ENCODE measurements at regions not wholly inside any gene's neighbourhood (a gene's known extent, or its start where the extent isn't known, plus 50 kb on each side); places are given as distances from the start of the nearest gene placed in this dataset.

DNA sequence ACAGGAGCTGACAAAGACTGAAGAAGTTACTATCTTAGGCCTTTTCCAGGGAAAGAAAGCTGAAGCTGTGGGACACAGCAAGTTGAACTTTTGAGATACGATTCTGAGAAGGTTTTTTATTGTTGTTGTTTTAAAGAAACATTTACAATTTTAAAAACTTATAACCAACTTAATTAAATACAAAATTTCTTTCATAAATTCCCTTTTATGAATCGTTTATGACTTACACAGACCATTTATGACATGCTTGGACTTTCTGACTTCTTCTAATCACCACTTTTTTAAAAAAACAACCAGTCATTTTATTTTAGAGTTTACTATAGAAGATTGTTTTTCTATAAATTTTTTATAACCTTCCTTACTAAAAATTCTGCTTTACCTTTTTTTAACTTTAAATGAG, 68.7 kb downstream of the DHRS2 start:
- Mint-ChIP-seq H3K4me3 (ENCODE audit: unreplicated experiment) (no peak overlapping the region), H3K27ac (ENCODE audit: unreplicated experiment) (no peak overlapping the region), H3K27me3 (ENCODE audit: low read depth) (peaks cover 3% of the 10 kb centered on the region), H3K4me1 (ENCODE audit: low read depth) (no peaks in the 10 kb centered on the region), H3K9me3 (ENCODE audit: low read depth) (peaks cover 30% of the 10 kb centered on the region), H3K36me3 (ENCODE audit: low read depth) (peaks cover 1% of the 10 kb centered on the region)
- no peak for DNase-seq (ENCODE audit: low spot score)
- TF ChIP-seq CTCF (IDR thresholded peaks at IDR 0.05) = no peak

- H3K27me3 Mint-ChIP-seq (ENCODE audit: low read depth) = peaks cover 4% of the 10 kb centered on the region
- peaks cover 1% of the 10 kb centered on the region for H3K36me3 Mint-ChIP-seq (ENCODE audit: low read depth)
- H3K9me3 Mint-ChIP-seq (ENCODE audit: low read depth) = peaks cover 22% of the 10 kb centered on the region
- TF ChIP-seq CTCF (IDR thresholded peaks at IDR 0.05) = no peak
- H3K4me1 Mint-ChIP-seq (ENCODE audit: low read depth) = no peaks in the 10 kb centered on the region
- no peak for DNase-seq (ENCODE audit: low spot score)
- no peak overlapping the region for H3K4me3 Mint-ChIP-seq (ENCODE audit: unreplicated experiment)
- H3K27ac Mint-ChIP-seq (ENCODE audit: unreplicated experiment) = no peak overlapping the region
These were observed 71.3 kb downstream of the DHRS2 start for GRCh38 chr14:23707415-23707814.

- Mint-ChIP-seq H3K4me3 (ENCODE audit: unreplicated experiment) (no peak overlapping the region), H3K4me1 (ENCODE audit: low read depth) (no peaks in the 10 kb centered on the region), H3K9me3 (ENCODE audit: low read depth) (peaks cover 17% of the 10 kb centered on the region), H3K27ac (ENCODE audit: unreplicated experiment) (no peak overlapping the region), H3K27me3 (ENCODE audit: low read depth) (peaks cover 10% of the 10 kb centered on the region), H3K36me3 (ENCODE audit: low read depth) (no peaks in the 10 kb centered on the region)
- DNase-seq (ENCODE audit: low spot score) = no peak
- no peak for TF ChIP-seq CTCF (IDR thresholded peaks at IDR 0.05)
These were observed 72.2 kb downstream of the DHRS2 start for GRCh38 chr14:23708343-23708742.

GRCh38 chr14:23709923-23710322, 73.8 kb downstream of the DHRS2 start:
- Mint-ChIP-seq H3K9me3 (ENCODE audit: low read depth) (peaks cover 10% of the 10 kb centered on the region), H3K4me1 (ENCODE audit: low read depth) (no peaks in the 10 kb centered on the region), H3K27ac (ENCODE audit: unreplicated experiment) (no peak overlapping the region), H3K27me3 (ENCODE audit: low read depth) (peaks cover 11% of the 10 kb centered on the region), H3K36me3 (ENCODE audit: low read depth) (no peaks in the 10 kb centered on the region), H3K4me3 (ENCODE audit: unreplicated experiment) (no peak overlapping the region)
- DNase-seq (ENCODE audit: low spot score) = no peak
- TF ChIP-seq CTCF (IDR thresholded peaks at IDR 0.05) = no peak

- H3K9me3 Mint-ChIP-seq (ENCODE audit: low read depth) = peaks cover 4% of the 10 kb centered on the region
These were observed 76.1 kb downstream of the DHRS2 start for GRCh38 chr14:23712287-23712686.

More at GRCh38 chr14:23712287-23712686, 76.1 kb downstream of the DHRS2 start:
- peaks cover 17% of the 10 kb centered on the region for H3K27me3 Mint-ChIP-seq (ENCODE audit: low read depth)
- DNase-seq (ENCODE audit: low spot score) = no peak
- no peak overlapping the region for H3K4me3 Mint-ChIP-seq (ENCODE audit: unreplicated experiment)
- no peak for TF ChIP-seq CTCF (IDR thresholded peaks at IDR 0.05)
- H3K36me3 Mint-ChIP-seq (ENCODE audit: low read depth) = no peaks in the 10 kb centered on the region
- H3K4me1 Mint-ChIP-seq (ENCODE audit: low read depth) = no peaks in the 10 kb centered on the region
- no peak overlapping the region for H3K27ac Mint-ChIP-seq (ENCODE audit: unreplicated experiment)

All from chondrocyte (in vitro differentiated cells).